ENCODE measurements at regions not wholly inside any gene's neighbourhood (a gene's known extent, or its start where the extent isn't known, plus 50 kb on each side); places are given as distances from the start of the nearest gene placed in this dataset.

GRCh38 chr11:92865352-92865751 is 104.1 kb upstream of the MTNR1B start:
- TF ChIP-seq EZH2phosphoT487 (IDR thresholded peaks at IDR 0.05; ENCODE audit: insufficient read depth, low read depth) (no peak), EZH2 (IDR thresholded peaks at IDR 0.05; ENCODE audit: insufficient read depth, poor library complexity, severe bottlenecking) (no peak)
- in situ Hi-C loops (cut with MboI): no loop called here
- no peaks in the 10 kb centered on the region for H3K79me2 ChIP-seq (ENCODE audit: insufficient read depth)

DNA sequence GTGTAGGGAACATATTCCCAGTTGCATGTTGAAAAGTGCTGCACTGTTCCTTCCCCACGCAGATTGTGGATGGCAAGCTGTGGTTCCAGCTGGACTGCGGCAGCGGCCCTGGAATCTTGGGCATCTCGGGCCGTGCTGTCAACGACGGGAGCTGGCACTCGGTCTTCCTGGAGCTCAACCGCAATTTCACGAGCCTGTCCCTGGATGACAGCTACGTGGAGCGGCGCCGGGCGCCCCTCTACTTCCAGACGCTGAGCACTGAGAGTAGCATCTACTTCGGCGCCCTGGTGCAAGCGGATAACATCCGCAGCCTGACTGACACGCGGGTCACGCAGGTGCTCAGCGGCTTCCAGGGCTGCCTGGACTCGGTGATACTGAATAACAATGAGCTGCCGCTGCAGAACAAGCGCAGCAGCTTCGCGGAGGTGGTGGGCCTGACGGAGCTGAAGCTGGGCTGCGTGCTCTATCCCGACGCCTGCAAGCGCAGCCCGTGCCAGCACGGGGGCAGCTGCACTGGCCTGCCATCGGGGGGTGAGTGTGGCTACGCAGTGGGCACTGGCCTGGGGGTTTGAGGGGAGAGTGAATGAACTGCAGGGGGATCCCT is 102.7 kb upstream of the MTNR1B start:
- no peaks in the 10 kb centered on the region for H4K20me1 ChIP-seq (ENCODE audit: insufficient read depth)
- WGBS, 2 experiments (ENCODE audit: low coverage in 1 of 2, low lambda C conversion rate in 2 of 2, missing lambda C conversion rate in 2 of 2): 65 to 69% methylated on average over 38 of the region's 38 CpGs
- H3K4me3 ChIP-seq: no peak overlapping the region
- no peak overlapping the region for H2AFZ ChIP-seq
- H3F3A ChIP-seq (ENCODE audit: insufficient read depth): no peaks in the 10 kb centered on the region
- TF ChIP-seq EZH2 (IDR thresholded peaks at IDR 0.05; ENCODE audit: insufficient read depth, poor library complexity, severe bottlenecking) (no peak), EZH2phosphoT487 (IDR thresholded peaks at IDR 0.05; ENCODE audit: insufficient read depth, low read depth) (no peak)
- H3K9me3 ChIP-seq (ENCODE audit: low read depth): no peaks in the 10 kb centered on the region
- no peaks in the 10 kb centered on the region for H3K4me1 ChIP-seq (ENCODE audit: insufficient read depth)
- H3K9ac ChIP-seq: no peak overlapping the region
- H3K27ac ChIP-seq: no peak overlapping the region
- DNase-seq: no peak
- no peaks in the 10 kb centered on the region for H3K36me3 ChIP-seq (ENCODE audit: low read depth)
- H3K4me2 ChIP-seq (ENCODE audit: unreplicated experiment): no peak overlapping the region
- in situ Hi-C loops (cut with MboI): no loop called here
- no peaks in the 10 kb centered on the region for H3K9me2 ChIP-seq (ENCODE audit: insufficient read depth)
- no peaks in the 10 kb centered on the region; the same call in 1 of the 2 replicates for H3K27me3 ChIP-seq (replicated peaks; ENCODE audit: insufficient read depth)
- no peaks in the 10 kb centered on the region for H3K79me2 ChIP-seq (ENCODE audit: insufficient read depth)

More at GRCh38 chr11:92865352-92865751, 104.1 kb upstream of the MTNR1B start:
- Histone ChIP-seq H3K9me3 (ENCODE audit: low read depth) (no peaks in the 10 kb centered on the region), H3K4me3 (no peak overlapping the region), H3F3A (ENCODE audit: insufficient read depth) (no peaks in the 10 kb centered on the region), H3K9me2 (ENCODE audit: insufficient read depth) (no peaks in the 10 kb centered on the region), H3K27ac (no peak overlapping the region), H3K4me2 (ENCODE audit: unreplicated experiment) (no peak overlapping the region), H4K20me1 (ENCODE audit: insufficient read depth) (no peaks in the 10 kb centered on the region), H3K4me1 (ENCODE audit: insufficient read depth) (no peaks in the 10 kb centered on the region), H3K36me3 (ENCODE audit: low read depth) (no peaks in the 10 kb centered on the region), H2AFZ (no peak overlapping the region), H3K9ac (no peak overlapping the region), H3K27me3 (replicated peaks; ENCODE audit: insufficient read depth) (no peaks in the 10 kb centered on the region; the same call in 1 of the 2 replicates)
- WGBS, 2 experiments (ENCODE audit: low coverage in 1 of 2, low lambda C conversion rate in 2 of 2, missing lambda C conversion rate in 2 of 2): 7 to 9% methylated on average over 2 of the region's 2 CpGs
- DNase-seq: peak; percentile 73

- no peaks in the 10 kb centered on the region for H3K9me3 ChIP-seq (ENCODE audit: low read depth)
- H2AFZ ChIP-seq: no peak overlapping the region
- H3F3A ChIP-seq (ENCODE audit: insufficient read depth): no peaks in the 10 kb centered on the region
- H3K4me1 ChIP-seq (ENCODE audit: insufficient read depth): no peaks in the 10 kb centered on the region
- no peaks in the 10 kb centered on the region for H3K79me2 ChIP-seq (ENCODE audit: insufficient read depth)
- no peak for DNase-seq
- in situ Hi-C loops (cut with MboI): no loop called here
- TF ChIP-seq EZH2 (IDR thresholded peaks at IDR 0.05; ENCODE audit: insufficient read depth, poor library complexity, severe bottlenecking): no peak
- no peaks in the 10 kb centered on the region for H3K9me2 ChIP-seq (ENCODE audit: insufficient read depth)
- no peak overlapping the region for H3K4me3 ChIP-seq
- no peak overlapping the region for H3K4me2 ChIP-seq (ENCODE audit: unreplicated experiment)
- H3K27ac ChIP-seq: no peak overlapping the region
- H3K9ac ChIP-seq: no peak overlapping the region
- H3K27me3 ChIP-seq (replicated peaks; ENCODE audit: insufficient read depth): no peaks in the 10 kb centered on the region; the same call in 1 of the 2 replicates
- no peaks in the 10 kb centered on the region for H4K20me1 ChIP-seq (ENCODE audit: insufficient read depth)
- WGBS, 2 experiments (ENCODE audit: low coverage in 1 of 2, low lambda C conversion rate in 2 of 2, missing lambda C conversion rate in 2 of 2): 14 to 26% methylated on average over 9 of the region's 9 CpGs
- H3K36me3 ChIP-seq (ENCODE audit: low read depth): no peaks in the 10 kb centered on the region
Measured at GRCh38 chr11:92867913-92868619, 101.4 kb upstream of the MTNR1B start.

GRCh38 chr11:92869716-92870115 is 99.7 kb upstream of the MTNR1B start:
- H2AFZ ChIP-seq: no peak overlapping the region
- H3K9me2 ChIP-seq (ENCODE audit: insufficient read depth): no peaks in the 10 kb centered on the region
- no peaks in the 10 kb centered on the region for H3K4me1 ChIP-seq (ENCODE audit: insufficient read depth)
- TF ChIP-seq EZH2phosphoT487 (IDR thresholded peaks at IDR 0.05; ENCODE audit: insufficient read depth, low read depth): no peak
- no peak for TF ChIP-seq EZH2 (IDR thresholded peaks at IDR 0.05; ENCODE audit: insufficient read depth, poor library complexity, severe bottlenecking)
- no peak for DNase-seq
- no peaks in the 10 kb centered on the region for H3F3A ChIP-seq (ENCODE audit: insufficient read depth)
- WGBS, 2 experiments (ENCODE audit: low coverage in 1 of 2, low lambda C conversion rate in 2 of 2, missing lambda C conversion rate in 2 of 2): 7 to 14% methylated on average over 1 of the region's 1 CpG
- in situ Hi-C loops (cut with MboI): no loop called here
- no peaks in the 10 kb centered on the region for H4K20me1 ChIP-seq (ENCODE audit: insufficient read depth)
- H3K79me2 ChIP-seq (ENCODE audit: insufficient read depth): no peaks in the 10 kb centered on the region
- no peak overlapping the region for H3K4me3 ChIP-seq
- no peak overlapping the region for H3K27ac ChIP-seq
- H3K27me3 ChIP-seq (replicated peaks; ENCODE audit: insufficient read depth): no peaks in the 10 kb centered on the region; the same call in 1 of the 2 replicates
- no peaks in the 10 kb centered on the region for H3K9me3 ChIP-seq (ENCODE audit: low read depth)
- H3K4me2 ChIP-seq (ENCODE audit: unreplicated experiment): no peak overlapping the region
- no peaks in the 10 kb centered on the region for H3K36me3 ChIP-seq (ENCODE audit: low read depth)
- no peak overlapping the region for H3K9ac ChIP-seq

All from GM23248 (cell line).